ENCODE measurements at regions not wholly inside any gene's neighbourhood (a gene's known extent, or its start where the extent isn't known, plus 50 kb on each side); places are given as distances from the start of the nearest gene placed in this dataset.

GRCh38 chr9:126117158-126117425 is 209.5 kb upstream of the MVB12B start:
- no peak for TF ChIP-seq CTCF (IDR thresholded peaks at IDR 0.05; ENCODE audit: insufficient read depth, low read length)
- no peak for TF ChIP-seq POLR2AphosphoS5 (IDR thresholded peaks at IDR 0.05; ENCODE audit: low read depth)

Data from HL-60 (cell line).